H9 (cell line): ENCODE measurements at regions not wholly inside any gene's neighbourhood (a gene's known extent, or its start where the extent isn't known, plus 50 kb on each side); places are given as distances from the start of the nearest gene placed in this dataset.

Experiments used
- DNase-seq: peaks from one replicate; pipeline ENCODE4 v3.0.0-alpha.2; 2017
- H2AFZ ChIP-seq: one replicate; pipeline ENCODE4 v1.6.1; 2013; ENCODE audit warnings: mild to moderate bottlenecking, low read length, control low read depth, moderate library complexity
- H2AK5ac ChIP-seq: 2 replicates; pipeline ENCODE4 v1.6.1; 2013; ENCODE audit warnings: low read length, control low read depth, mixed read lengths; ENCODE audit not compliant: insufficient read length
- H2BK120ac ChIP-seq: one replicate; pipeline ENCODE4 v1.6.1; 2013; ENCODE audit warnings: low read depth, mild to moderate bottlenecking, low read length, control low read depth, inconsistent platforms; ENCODE audit not compliant: poor library complexity, severe bottlenecking
- H2BK12ac ChIP-seq: 2 replicates; pipeline ENCODE4 v1.6.1; 2013; ENCODE audit warnings: low read length, control low read depth, mixed read lengths, low read depth; ENCODE audit not compliant: insufficient read length
- H2BK15ac ChIP-seq: 2 replicates; pipeline ENCODE4 v1.6.1; 2013; ENCODE audit warnings: low read depth, low read length, control low read depth
- H2BK20ac ChIP-seq: one replicate; pipeline ENCODE4 v1.6.1; 2013; ENCODE audit warnings: low read depth, mild to moderate bottlenecking, low read length, control low read depth, inconsistent platforms; ENCODE audit not compliant: poor library complexity, severe bottlenecking
- H2BK5ac ChIP-seq: 2 replicates; pipeline ENCODE4 v1.6.1; 2013; ENCODE audit warnings: low read length, control low read depth, mixed read lengths; ENCODE audit not compliant: insufficient read length
- H3K14ac ChIP-seq: 2 replicates; pipeline ENCODE4 v1.6.1; 2013; ENCODE audit warnings: low read length, control low read depth; ENCODE audit not compliant: insufficient read depth
- H3K18ac ChIP-seq: 2 replicates; pipeline ENCODE4 v1.6.1; 2013; ENCODE audit warnings: low read depth, mild to moderate bottlenecking, mixed read lengths, low read length, control low read depth; ENCODE audit not compliant: insufficient read length
- H3K23ac ChIP-seq: 2 replicates; pipeline ENCODE4 v1.6.1; 2013; ENCODE audit warnings: low read length, control low read depth, mixed read lengths, low read depth; ENCODE audit not compliant: insufficient read length
- H3K23me2 ChIP-seq: 2 replicates; pipeline ENCODE4 v1.6.1; 2013; ENCODE audit warnings: low read depth, mild to moderate bottlenecking, mixed read lengths, low read length, control low read depth; ENCODE audit not compliant: insufficient read length, poor library complexity, severe bottlenecking
- H3K27ac ChIP-seq: 2 replicates; pipeline ENCODE4 v1.5.1; 2013; ENCODE audit warnings: low read length, control low read depth, mixed read lengths, low read depth; ENCODE audit not compliant: insufficient read length
- H3K27me3 ChIP-seq: 2 replicates; pipeline ENCODE4 v1.6.1; 2013; ENCODE audit warnings: low read length, control low read depth, inconsistent platforms; ENCODE audit not compliant: insufficient read depth
- H3K4ac ChIP-seq: 2 replicates; pipeline ENCODE4 v1.6.1; 2013; ENCODE audit warnings: low read depth, mild to moderate bottlenecking, control low read depth, inconsistent platforms, low read length, moderate library complexity
- H3K4me1 ChIP-seq: 2 replicates; pipeline ENCODE4 v1.6.1; 2013; ENCODE audit warnings: low read length, control low read depth, inconsistent platforms; ENCODE audit not compliant: insufficient read depth
- H3K4me2 ChIP-seq: 2 replicates; pipeline ENCODE4 v1.6.1; 2013; ENCODE audit warnings: low read length, control low read depth, mixed read lengths; ENCODE audit not compliant: insufficient read length, insufficient read depth
- H3K56ac ChIP-seq: 2 replicates; pipeline ENCODE4 v1.6.1; 2013; ENCODE audit warnings: low read depth, mild to moderate bottlenecking, mixed read lengths, low read length, control low read depth; ENCODE audit not compliant: insufficient read length
- H3K79me1 ChIP-seq: 2 replicates; pipeline ENCODE4 v1.6.1; 2013; ENCODE audit warnings: low read depth, mild to moderate bottlenecking, moderate library complexity, low read length, control low read depth, inconsistent platforms; ENCODE audit not compliant: insufficient read depth, poor library complexity, severe bottlenecking
- H3K79me2 ChIP-seq: 2 replicates; pipeline ENCODE4 v1.6.1; 2013; ENCODE audit warnings: low read length, control low read depth, inconsistent platforms; ENCODE audit not compliant: insufficient read depth
- H3K9ac ChIP-seq: 2 replicates; pipeline ENCODE4 v1.6.1; 2013; ENCODE audit warnings: low read length, control low read depth, mixed read lengths; ENCODE audit not compliant: insufficient read length; ENCODE audit errors: extremely low read depth
- H3K9me3 ChIP-seq: one replicate; pipeline ENCODE4 v1.6.1; 2013; ENCODE audit warnings: low read depth, low read length, inconsistent platforms; ENCODE audit not compliant: control insufficient read depth
- H3T11ph ChIP-seq: one replicate; pipeline ENCODE4 v1.6.1; 2013; ENCODE audit warnings: mild to moderate bottlenecking, low read length, control low read depth, inconsistent platforms
- H4K20me1 ChIP-seq: one replicate; pipeline ENCODE4 v1.6.1; 2013; ENCODE audit not compliant: control insufficient read depth, insufficient read length, insufficient read depth
- H4K5ac ChIP-seq: 2 replicates; pipeline ENCODE4 v1.6.1; 2013; ENCODE audit warnings: low read depth, mild to moderate bottlenecking, mixed read lengths, low read length, control low read depth; ENCODE audit not compliant: insufficient read length
- H4K8ac ChIP-seq: replicated peaks from 2 replicates; pipeline ENCODE4 v1.6.1; 2013; ENCODE audit warnings: low read length, control low read depth, mixed read lengths, low read depth; ENCODE audit not compliant: insufficient read length
- H4K91ac ChIP-seq: 2 replicates; pipeline ENCODE4 v1.6.1; 2013; ENCODE audit warnings: low read depth, mild to moderate bottlenecking, moderate library complexity, mixed read lengths, low read length, control low read depth; ENCODE audit not compliant: insufficient read length
- H3K27ac Mint-ChIP-seq, 3 experiments: 2 replicates in 2 of 3; 3 replicates in 1 of 3; pipeline ENCODE4 v1.8.0; 2020 to 2021; ENCODE audit warnings: mixed read lengths in 3 of 3, mild to moderate bottlenecking in 1 of 3, moderate library complexity in 1 of 3
- H3K27me3 Mint-ChIP-seq: 2 replicates; pipeline ENCODE4 v1.8.0; 2021; ENCODE audit warnings: low read depth, mild to moderate bottlenecking, moderate library complexity, mixed read lengths
- H3K36me3 Mint-ChIP-seq, 3 experiments: 2 replicates in 2 of 3; 3 replicates in 1 of 3; pipeline ENCODE4 v1.8.0; 2020 to 2021; ENCODE audit warnings: low read depth in 3 of 3, mixed read lengths in 3 of 3; ENCODE audit not compliant: insufficient read depth in 1 of 3
- H3K4me1 Mint-ChIP-seq, 2 experiments: 2 replicates each; pipeline ENCODE4 v1.8.0; 2020; ENCODE audit warnings: mixed read lengths in 2 of 2
- H3K4me3 Mint-ChIP-seq, 2 experiments: 2 replicates in 1 of 2; 3 replicates in 1 of 2; pipeline ENCODE4 v1.8.0; 2020 to 2021; ENCODE audit warnings: mild to moderate bottlenecking in 2 of 2, mixed read lengths in 2 of 2, moderate library complexity in 1 of 2
- H3K9me3 Mint-ChIP-seq, 2 experiments: 2 replicates in 1 of 2; 3 replicates in 1 of 2; pipeline ENCODE4 v1.8.0; 2020; ENCODE audit warnings: mild to moderate bottlenecking in 2 of 2, mixed read lengths in 2 of 2, moderate library complexity in 1 of 2
- CTCF ChIP-seq: fragments of 200-600 bp; sonication (generic); conservative IDR thresholded peaks from 3 replicates; pipeline ENCODE4 v1.8.0; 2021; ENCODE audit warnings: antibody characterized with exemption, mild to moderate bottlenecking
- WGBS: extraction: QIAGEN DNeasy Blood & Tissue Kit; methylation state at CpG from one replicate; pipeline ENCODE4 v1.1.7; 2013; ENCODE audit warnings: missing lambda C conversion rate, low lambda C conversion rate, mixed read lengths; ENCODE audit not compliant: insufficient read length; ENCODE audit errors: extremely low coverage; 5-methylcytosine and 5-hydroxymethylcytosine counted together

GRCh38 chr1:5690291-5690690 lies 301.9 kb downstream of the NPHP4 start:
- Histone ChIP-seq H3T11ph (no peak overlapping the region), H3K23ac (no peak overlapping the region), H3K4me1 (no peaks in the 10 kb centered on the region), H3K18ac (no peak overlapping the region), H3K23me2 (no peaks in the 10 kb centered on the region), H3K56ac (no peak overlapping the region), H2BK20ac (no peak overlapping the region), H2BK15ac (no peak overlapping the region), H2AFZ (no peak overlapping the region), H2BK120ac (no peak overlapping the region), H3K9ac (no peak overlapping the region), H2AK5ac (no peak overlapping the region), H4K91ac (no peak overlapping the region), H2BK5ac (no peak overlapping the region), H3K79me1 (no peaks in the 10 kb centered on the region), H4K8ac (no peak overlapping the region), H3K4me2 (no peak overlapping the region), H3K27ac (no peak overlapping the region), H2BK12ac (no peak overlapping the region), H4K20me1 (no peaks in the 10 kb centered on the region), H3K4ac (no peak overlapping the region), H3K79me2 (no peaks in the 10 kb centered on the region), H3K14ac (no peak overlapping the region), H3K27me3 (no peaks in the 10 kb centered on the region), H4K5ac (no peak overlapping the region), H3K9me3 (no peaks in the 10 kb centered on the region)
- Mint-ChIP-seq H3K27ac (peak overlapping the region in 1 of 3 experiments; percentile 55; a peak in 2 of 7 replicates), H3K9me3 (no peaks in the 10 kb centered on the region), H3K27me3 (peaks cover 7% of the 10 kb centered on the region), H3K36me3 (peaks cover 0 to 4% (median 0%) of the 10 kb centered on the region in 3 experiments; a peak in 2 of 7 replicates), H3K4me3 (no peak overlapping the region), H3K4me1 (peaks cover 20 to 27% of the 10 kb centered on the region in 2 experiments)
- no CpG with 5 or more reads among the region's 3 CpGs for WGBS
- TF ChIP-seq CTCF = no peak
- DNase-seq = no peak
